Fibroblast of mammary gland (primary cell): ENCODE measurements at regions not wholly inside any gene's neighbourhood (a gene's known extent, or its start where the extent isn't known, plus 50 kb on each side); places are given as distances from the start of the nearest gene placed in this dataset.

Source experiments
- DNase-seq: peaks from one replicate; pipeline ENCODE4 v3.0.0-alpha.2; 2010; ENCODE audit warnings: low read depth
- H3K4me3 ChIP-seq: 2 replicates; pipeline ENCODE4 v1.5.1; 2011; ENCODE audit warnings: low read depth, mild to moderate bottlenecking, low read length, moderate library complexity; ENCODE audit not compliant: control insufficient read depth
- CTCF ChIP-seq: conservative IDR thresholded peaks from 2 replicates; pipeline ENCODE4 v1.5.1; 2011; ENCODE audit warnings: low read depth, low read length, inconsistent platforms; ENCODE audit not compliant: control insufficient read depth, insufficient read depth

- no peak for DNase-seq
- H3K4me3 ChIP-seq = no peak overlapping the region
- TF ChIP-seq CTCF = no peak
Observed at GRCh38 chr14:76927971-76928700, 100.4 kb downstream of the IRF2BPL start.

DNA sequence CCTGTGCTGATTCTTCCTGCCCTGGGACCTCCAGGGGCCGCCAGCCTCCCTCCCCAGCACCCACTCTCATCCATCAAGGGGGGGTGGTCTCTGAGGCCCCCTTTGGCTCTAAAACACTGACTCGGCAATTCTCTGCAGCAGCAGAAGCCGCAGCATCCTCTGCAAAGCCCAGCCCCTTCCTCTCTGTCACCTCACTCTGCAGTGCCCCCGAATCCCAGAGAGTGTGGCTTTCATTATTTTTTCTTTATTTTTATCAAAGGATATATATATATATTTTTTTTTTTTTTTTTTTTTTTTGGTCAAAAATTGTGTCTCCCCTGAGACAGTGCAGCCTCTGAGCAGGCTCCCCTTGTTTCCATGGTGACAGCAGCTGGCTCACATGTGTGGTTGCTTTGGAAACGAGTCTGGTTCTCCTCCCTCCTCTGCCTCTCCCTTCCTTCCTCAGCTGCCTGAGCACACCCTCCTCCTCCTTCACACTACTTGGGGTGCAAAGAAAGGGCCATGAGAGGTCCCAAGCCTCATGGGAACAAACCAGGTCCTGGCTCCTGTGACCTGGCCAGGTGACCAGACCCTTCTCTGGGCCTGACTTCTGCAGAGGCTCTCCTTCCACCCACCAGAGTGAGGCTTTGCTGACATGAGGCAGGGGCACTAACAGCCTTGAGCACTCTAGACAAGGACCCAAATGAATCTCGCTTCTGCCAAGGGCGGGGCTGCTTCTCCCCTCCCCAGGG, 100.5 kb downstream of the LRRC74A start:
- no peak for TF ChIP-seq CTCF
- H3K4me3 ChIP-seq = no peak overlapping the region
- DNase-seq = peak; percentile 72

DNA sequence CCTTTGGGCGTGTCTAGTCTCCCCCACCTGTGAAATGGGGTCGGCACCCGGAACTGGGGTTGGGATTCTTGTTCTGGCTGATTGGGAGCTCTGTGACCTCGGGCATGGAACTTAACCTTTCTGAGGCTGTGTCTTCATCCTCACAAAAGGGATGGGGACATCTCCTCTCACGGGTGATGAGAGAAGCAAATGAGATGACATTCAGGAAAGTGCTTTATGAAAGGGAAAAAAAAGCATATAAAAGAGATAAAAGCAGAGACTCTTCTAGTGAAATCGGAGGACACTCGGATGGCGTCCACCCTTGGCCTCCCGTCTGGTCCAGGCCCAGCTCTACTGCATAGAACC, 98.9 kb downstream of the LRRC74A start:
- no peak overlapping the region for H3K4me3 ChIP-seq
- TF ChIP-seq CTCF = no peak
- no peak for DNase-seq

DNA sequence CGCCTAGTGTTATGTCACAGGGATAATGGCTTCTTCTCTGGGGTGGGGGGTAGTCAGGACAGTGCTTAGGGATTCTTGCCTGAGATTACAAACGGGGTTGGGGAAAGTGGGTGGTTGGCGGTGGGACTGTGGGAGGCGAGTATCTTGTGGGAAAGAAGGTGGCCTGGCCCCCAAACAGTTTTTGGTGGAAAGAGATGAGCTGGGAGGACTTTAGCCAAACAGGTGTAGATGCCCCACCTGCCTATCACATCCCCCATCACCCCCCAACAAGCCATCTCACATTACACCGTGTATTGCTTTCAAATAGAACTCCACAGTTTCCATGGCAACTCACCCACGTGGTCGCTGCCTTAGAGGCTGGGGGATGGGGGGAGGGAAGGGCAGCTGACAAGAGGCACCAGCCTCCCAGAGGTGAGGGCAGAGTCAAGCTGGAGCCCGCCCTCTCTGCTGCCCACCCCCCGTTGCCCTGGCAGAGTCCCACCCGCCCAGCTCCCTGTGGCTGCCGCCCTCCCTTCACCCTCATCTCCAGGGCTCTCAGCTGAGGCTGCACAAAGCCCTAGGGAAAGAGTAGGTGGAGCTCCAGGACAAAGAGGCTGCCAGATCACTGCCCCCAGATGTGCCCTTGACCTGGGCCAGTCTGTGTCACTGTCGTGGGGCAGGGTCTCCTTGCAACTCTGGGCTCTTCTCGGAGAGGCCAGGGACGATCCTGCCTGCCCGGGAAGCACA, 98.3 kb downstream of the LRRC74A start:
- no peak for DNase-seq
- no peak overlapping the region for H3K4me3 ChIP-seq
- no peak for TF ChIP-seq CTCF

DNA sequence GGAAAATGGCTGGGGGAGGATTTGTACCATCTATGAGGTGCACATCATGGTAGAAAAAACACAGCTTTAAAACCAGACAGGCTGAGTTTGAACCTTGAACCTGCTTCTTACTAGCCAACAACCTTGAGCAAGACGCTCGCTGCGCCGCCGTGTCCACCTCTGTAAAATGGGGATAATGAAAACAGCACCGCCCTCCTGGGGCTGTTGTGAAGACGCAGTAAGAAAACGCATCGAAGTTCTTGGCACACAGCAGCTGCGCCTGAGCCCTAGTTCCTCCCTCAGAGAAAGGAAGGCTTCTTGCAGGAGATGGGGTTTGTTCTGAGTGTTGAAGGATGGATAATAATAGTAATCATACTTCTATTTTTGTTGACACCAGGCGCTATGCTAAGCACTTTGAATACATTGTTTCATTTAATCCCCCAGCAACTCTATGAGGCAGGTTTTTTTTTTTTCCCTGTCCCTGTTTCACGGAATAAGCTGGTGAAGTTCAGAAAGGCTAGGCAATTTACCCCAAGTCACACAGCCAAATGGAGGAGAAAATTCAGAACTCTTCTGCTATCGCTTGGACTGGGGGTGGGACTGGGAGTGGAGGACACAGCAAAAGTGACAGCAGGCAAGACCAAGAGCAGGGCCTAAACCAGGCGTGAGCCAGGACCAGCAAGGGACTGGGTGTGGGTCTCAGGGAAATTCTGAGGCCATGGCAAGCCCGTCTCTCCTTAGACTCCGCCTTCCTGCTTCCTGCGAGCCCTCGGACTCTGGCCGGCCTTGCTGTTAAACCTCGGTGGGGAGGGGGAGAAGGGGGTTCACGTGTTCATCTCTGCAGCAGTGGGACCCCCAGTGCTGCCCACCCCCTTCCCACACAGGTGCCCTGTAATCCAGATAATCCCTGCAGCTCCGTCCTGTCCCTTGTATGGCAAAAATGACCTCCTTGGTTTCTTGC, 97.5 kb downstream of the LRRC74A start:
- no peak for DNase-seq

More for the DNA sequence above, 97.5 kb downstream of the LRRC74A start:
- no peak overlapping the region for H3K4me3 ChIP-seq
- no peak for TF ChIP-seq CTCF
